ENCODE measurements at regions not wholly inside any gene's neighbourhood (a gene's known extent, or its start where the extent isn't known, plus 50 kb on each side); places are given as distances from the start of the nearest gene placed in this dataset.

DNA sequence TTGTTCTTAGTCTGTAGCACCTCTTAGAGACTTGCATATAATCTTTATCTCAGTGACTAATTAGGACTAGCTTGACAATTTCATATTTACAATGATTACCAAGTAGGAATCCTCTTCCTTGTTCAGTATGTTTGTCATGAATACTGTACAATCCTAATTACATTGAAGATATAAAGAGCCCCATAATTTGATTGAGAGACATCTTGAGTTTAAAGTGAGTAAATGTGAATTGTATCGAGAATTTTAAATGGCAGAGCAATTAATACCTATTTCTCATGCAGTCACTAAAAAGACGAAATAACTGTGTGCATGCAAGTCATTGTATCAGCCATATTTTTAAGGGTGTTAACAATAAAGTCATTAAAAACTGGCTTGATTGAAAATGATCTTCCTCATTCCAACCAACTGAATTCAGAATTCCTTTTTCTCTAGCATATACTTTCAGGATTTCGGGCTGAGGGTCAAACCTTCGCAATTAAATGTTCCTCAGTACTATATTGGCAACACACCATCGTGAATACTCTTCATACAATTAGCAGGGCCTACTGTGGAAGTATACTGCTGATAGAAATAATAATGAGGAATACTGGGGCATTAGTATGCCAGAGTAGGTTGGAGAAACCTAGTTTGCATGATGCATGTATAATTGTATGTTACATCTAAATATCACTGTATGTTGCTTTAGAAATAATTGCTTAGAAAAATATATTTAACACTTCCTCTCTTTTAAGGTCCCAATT, 284.7 kb upstream of the TMEM161B start:
- no peak for DNase-seq (ENCODE audit: low spot score)
- no peak overlapping the region for H3K27ac Mint-ChIP-seq (ENCODE audit: unreplicated experiment)
- TF ChIP-seq, protein P1, sequence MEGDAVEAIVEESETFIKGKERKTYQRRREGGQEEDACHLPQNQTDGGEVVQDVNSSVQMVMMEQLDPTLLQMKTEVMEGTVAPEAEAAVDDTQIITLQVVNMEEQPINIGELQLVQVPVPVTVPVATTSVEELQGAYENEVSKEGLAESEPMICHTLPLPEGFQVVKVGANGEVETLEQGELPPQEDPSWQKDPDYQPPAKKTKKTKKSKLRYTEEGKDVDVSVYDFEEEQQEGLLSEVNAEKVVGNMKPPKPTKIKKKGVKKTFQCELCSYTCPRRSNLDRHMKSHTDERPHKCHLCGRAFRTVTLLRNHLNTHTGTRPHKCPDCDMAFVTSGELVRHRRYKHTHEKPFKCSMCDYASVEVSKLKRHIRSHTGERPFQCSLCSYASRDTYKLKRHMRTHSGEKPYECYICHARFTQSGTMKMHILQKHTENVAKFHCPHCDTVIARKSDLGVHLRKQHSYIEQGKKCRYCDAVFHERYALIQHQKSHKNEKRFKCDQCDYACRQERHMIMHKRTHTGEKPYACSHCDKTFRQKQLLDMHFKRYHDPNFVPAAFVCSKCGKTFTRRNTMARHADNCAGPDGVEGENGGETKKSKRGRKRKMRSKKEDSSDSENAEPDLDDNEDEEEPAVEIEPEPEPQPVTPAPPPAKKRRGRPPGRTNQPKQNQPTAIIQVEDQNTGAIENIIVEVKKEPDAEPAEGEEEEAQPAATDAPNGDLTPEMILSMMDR (IDR thresholded peaks at IDR 0.05), result no peak

DNA sequence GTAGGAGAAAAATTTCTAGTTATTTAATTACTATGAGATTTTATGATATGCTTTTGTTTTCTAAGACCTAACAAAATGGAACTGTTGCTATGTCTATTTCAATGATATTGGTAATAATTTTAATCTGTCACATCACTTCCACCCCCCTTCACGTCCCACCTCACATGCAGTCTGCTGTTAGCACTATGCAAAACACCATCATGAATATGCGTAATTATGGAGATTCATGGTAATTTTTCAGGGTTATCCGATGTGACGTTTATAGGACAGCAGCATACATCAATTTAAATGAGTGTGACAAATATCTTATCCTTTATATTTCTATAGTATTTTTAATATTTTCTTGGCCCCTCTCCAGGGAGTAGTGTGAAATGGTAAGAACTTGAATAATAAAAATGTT, 283.8 kb upstream of the TMEM161B start:
- no peak for DNase-seq (ENCODE audit: low spot score)
- no peaks in the 10 kb centered on the region for H3K4me1 Mint-ChIP-seq (ENCODE audit: low read depth)
- no peaks in the 10 kb centered on the region for H3K27me3 Mint-ChIP-seq (ENCODE audit: low read depth)
- no peak overlapping the region for H3K27ac Mint-ChIP-seq (ENCODE audit: unreplicated experiment)
- no peaks in the 10 kb centered on the region for H3K9me3 Mint-ChIP-seq (ENCODE audit: low read depth)
- no peaks in the 10 kb centered on the region for H3K36me3 Mint-ChIP-seq (ENCODE audit: low read depth)
- TF ChIP-seq, protein P1 (IDR thresholded peaks at IDR 0.05), result no peak
- H3K4me3 Mint-ChIP-seq (ENCODE audit: unreplicated experiment), result no peak overlapping the region

More for the DNA sequence above, 284.7 kb upstream of the TMEM161B start:
- Mint-ChIP-seq H3K9me3 (ENCODE audit: low read depth) (no peaks in the 10 kb centered on the region), H3K36me3 (ENCODE audit: low read depth) (no peaks in the 10 kb centered on the region), H3K4me3 (ENCODE audit: unreplicated experiment) (no peak overlapping the region), H3K27me3 (ENCODE audit: low read depth) (no peaks in the 10 kb centered on the region), H3K4me1 (ENCODE audit: low read depth) (no peaks in the 10 kb centered on the region)

DNA sequence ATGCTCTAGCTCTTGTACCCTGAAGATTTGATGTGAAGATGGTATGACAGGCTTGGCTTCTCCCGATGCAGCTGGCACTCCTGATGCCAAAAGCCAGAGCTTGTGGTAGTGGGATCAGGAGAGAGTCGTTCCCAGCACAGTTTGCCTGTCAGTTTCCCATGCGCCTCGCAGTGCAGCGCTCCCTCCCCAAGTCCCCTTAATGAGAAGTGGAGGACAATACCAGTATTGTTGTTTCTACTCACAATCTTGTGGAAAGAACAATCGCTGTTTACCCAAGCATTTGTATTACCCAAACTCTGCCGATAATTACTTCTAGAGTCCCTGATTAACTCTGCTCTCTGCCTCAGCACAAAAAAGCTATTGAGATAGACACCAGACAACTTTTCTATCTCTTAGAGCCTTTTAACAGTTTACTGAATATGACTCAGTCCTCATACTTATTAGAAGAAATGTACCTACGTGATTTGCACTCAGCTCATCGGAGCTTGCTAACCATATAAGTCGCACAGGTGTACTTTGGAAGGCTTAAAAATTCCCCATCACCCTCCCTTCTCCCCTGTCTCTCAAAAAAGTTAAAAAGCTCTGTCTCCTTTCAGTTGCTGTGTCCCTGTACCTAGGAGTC, 283.2 kb upstream of the TMEM161B start:
- DNase-seq (ENCODE audit: low spot score), result no peak
- Mint-ChIP-seq H3K27me3 (ENCODE audit: low read depth) (no peaks in the 10 kb centered on the region), H3K27ac (ENCODE audit: unreplicated experiment) (no peak overlapping the region), H3K4me1 (ENCODE audit: low read depth) (no peaks in the 10 kb centered on the region), H3K36me3 (ENCODE audit: low read depth) (no peaks in the 10 kb centered on the region), H3K4me3 (ENCODE audit: unreplicated experiment) (no peak overlapping the region), H3K9me3 (ENCODE audit: low read depth) (no peaks in the 10 kb centered on the region)
- TF ChIP-seq, protein P1 (IDR thresholded peaks at IDR 0.05), result no peak

DNA sequence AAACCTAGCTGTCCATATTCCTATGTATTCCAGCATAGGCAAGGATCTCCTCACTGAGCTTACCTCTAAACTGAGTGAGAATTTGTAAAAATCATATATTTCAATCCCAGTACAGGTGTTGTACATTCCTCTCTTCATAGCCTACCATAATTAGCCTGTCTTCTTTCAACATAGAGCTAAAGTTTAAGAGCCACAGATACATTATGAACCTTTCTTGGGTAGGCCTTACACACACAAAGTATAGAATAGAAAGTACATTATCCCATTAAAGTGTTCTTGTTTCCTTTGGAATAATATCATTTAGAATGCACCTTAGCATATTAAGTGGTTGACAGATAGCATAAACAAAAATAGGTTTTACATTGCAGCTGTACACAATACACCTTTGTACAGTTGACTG, 282.1 kb upstream of the TMEM161B start:
- Mint-ChIP-seq H3K9me3 (ENCODE audit: low read depth) (no peaks in the 10 kb centered on the region), H3K4me3 (ENCODE audit: unreplicated experiment) (no peak overlapping the region), H3K4me1 (ENCODE audit: low read depth) (no peaks in the 10 kb centered on the region), H3K27ac (ENCODE audit: unreplicated experiment) (no peak overlapping the region), H3K27me3 (ENCODE audit: low read depth) (no peaks in the 10 kb centered on the region), H3K36me3 (ENCODE audit: low read depth) (no peaks in the 10 kb centered on the region)
- TF ChIP-seq, protein P1 (IDR thresholded peaks at IDR 0.05), result no peak
- DNase-seq (ENCODE audit: low spot score), result no peak

DNA sequence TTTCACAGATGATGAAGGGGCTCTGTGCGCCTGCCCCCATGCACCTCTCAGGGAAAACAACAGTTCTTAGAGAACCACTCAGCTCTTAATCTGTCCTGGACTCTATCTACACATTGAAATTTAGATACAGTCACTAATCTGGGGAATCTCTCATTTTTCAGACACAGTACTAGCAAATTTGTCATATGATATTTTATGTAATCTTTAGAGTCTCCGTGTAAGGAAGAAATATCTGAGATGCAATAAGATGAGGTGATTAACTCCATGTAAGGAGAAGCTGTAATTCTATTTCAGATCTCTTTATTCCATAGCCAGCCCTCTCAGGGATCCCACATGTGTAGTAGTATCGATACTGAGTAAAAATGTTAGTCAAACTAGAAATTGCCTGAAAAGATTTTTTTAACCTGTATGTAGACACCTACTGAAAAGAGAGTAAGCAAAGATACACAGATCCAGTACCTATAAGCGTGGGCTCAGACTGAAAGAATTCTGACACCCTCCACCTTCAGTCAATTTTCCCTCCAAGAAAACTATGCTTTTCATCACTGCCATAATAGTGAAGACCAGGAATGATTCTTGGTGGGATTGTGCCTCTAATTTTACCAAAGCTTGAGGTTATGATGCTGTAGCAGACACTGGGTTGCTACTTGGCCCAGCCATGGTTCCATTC, 279.6 kb upstream of the TMEM161B start:
- Mint-ChIP-seq H3K36me3 (ENCODE audit: low read depth) (no peaks in the 10 kb centered on the region), H3K27ac (ENCODE audit: unreplicated experiment) (no peak overlapping the region), H3K27me3 (ENCODE audit: low read depth) (peaks cover 7% of the 10 kb centered on the region), H3K9me3 (ENCODE audit: low read depth) (no peaks in the 10 kb centered on the region), H3K4me1 (ENCODE audit: low read depth) (no peaks in the 10 kb centered on the region), H3K4me3 (ENCODE audit: unreplicated experiment) (no peak overlapping the region)
- DNase-seq (ENCODE audit: low spot score), result no peak
- TF ChIP-seq, protein P1 (IDR thresholded peaks at IDR 0.05), result no peak
